H9 (cell line): ENCODE measurements at regions not wholly inside any gene's neighbourhood (a gene's known extent, or its start where the extent isn't known, plus 50 kb on each side); places are given as distances from the start of the nearest gene placed in this dataset.

Source experiments
- DNase-seq: peaks from one replicate; pipeline ENCODE4 v3.0.0-alpha.2; 2017
- H2AFZ ChIP-seq: one replicate; pipeline ENCODE4 v1.6.1; 2013; ENCODE audit warnings: mild to moderate bottlenecking, low read length, control low read depth, moderate library complexity
- H2AK5ac ChIP-seq: 2 replicates; pipeline ENCODE4 v1.6.1; 2013; ENCODE audit warnings: low read length, control low read depth, mixed read lengths; ENCODE audit not compliant: insufficient read length
- H2BK120ac ChIP-seq: one replicate; pipeline ENCODE4 v1.6.1; 2013; ENCODE audit warnings: low read depth, mild to moderate bottlenecking, low read length, control low read depth, inconsistent platforms; ENCODE audit not compliant: poor library complexity, severe bottlenecking
- H2BK12ac ChIP-seq: 2 replicates; pipeline ENCODE4 v1.6.1; 2013; ENCODE audit warnings: low read length, control low read depth, mixed read lengths, low read depth; ENCODE audit not compliant: insufficient read length
- H2BK15ac ChIP-seq: 2 replicates; pipeline ENCODE4 v1.6.1; 2013; ENCODE audit warnings: low read depth, low read length, control low read depth
- H2BK20ac ChIP-seq: one replicate; pipeline ENCODE4 v1.6.1; 2013; ENCODE audit warnings: low read depth, mild to moderate bottlenecking, low read length, control low read depth, inconsistent platforms; ENCODE audit not compliant: poor library complexity, severe bottlenecking
- H2BK5ac ChIP-seq: 2 replicates; pipeline ENCODE4 v1.6.1; 2013; ENCODE audit warnings: low read length, control low read depth, mixed read lengths; ENCODE audit not compliant: insufficient read length
- H3K14ac ChIP-seq: 2 replicates; pipeline ENCODE4 v1.6.1; 2013; ENCODE audit warnings: low read length, control low read depth; ENCODE audit not compliant: insufficient read depth
- H3K18ac ChIP-seq: 2 replicates; pipeline ENCODE4 v1.6.1; 2013; ENCODE audit warnings: low read depth, mild to moderate bottlenecking, mixed read lengths, low read length, control low read depth; ENCODE audit not compliant: insufficient read length
- H3K23ac ChIP-seq: 2 replicates; pipeline ENCODE4 v1.6.1; 2013; ENCODE audit warnings: low read length, control low read depth, mixed read lengths, low read depth; ENCODE audit not compliant: insufficient read length
- H3K23me2 ChIP-seq: 2 replicates; pipeline ENCODE4 v1.6.1; 2013; ENCODE audit warnings: low read depth, mild to moderate bottlenecking, mixed read lengths, low read length, control low read depth; ENCODE audit not compliant: insufficient read length, poor library complexity, severe bottlenecking
- H3K27ac ChIP-seq: 2 replicates; pipeline ENCODE4 v1.5.1; 2013; ENCODE audit warnings: low read length, control low read depth, mixed read lengths, low read depth; ENCODE audit not compliant: insufficient read length
- H3K27me3 ChIP-seq: 2 replicates; pipeline ENCODE4 v1.6.1; 2013; ENCODE audit warnings: low read length, control low read depth, inconsistent platforms; ENCODE audit not compliant: insufficient read depth
- H3K4ac ChIP-seq: 2 replicates; pipeline ENCODE4 v1.6.1; 2013; ENCODE audit warnings: low read depth, mild to moderate bottlenecking, control low read depth, inconsistent platforms, low read length, moderate library complexity
- H3K4me1 ChIP-seq: 2 replicates; pipeline ENCODE4 v1.6.1; 2013; ENCODE audit warnings: low read length, control low read depth, inconsistent platforms; ENCODE audit not compliant: insufficient read depth
- H3K4me2 ChIP-seq: 2 replicates; pipeline ENCODE4 v1.6.1; 2013; ENCODE audit warnings: low read length, control low read depth, mixed read lengths; ENCODE audit not compliant: insufficient read length, insufficient read depth
- H3K56ac ChIP-seq: 2 replicates; pipeline ENCODE4 v1.6.1; 2013; ENCODE audit warnings: low read depth, mild to moderate bottlenecking, mixed read lengths, low read length, control low read depth; ENCODE audit not compliant: insufficient read length
- H3K79me1 ChIP-seq: 2 replicates; pipeline ENCODE4 v1.6.1; 2013; ENCODE audit warnings: low read depth, mild to moderate bottlenecking, moderate library complexity, low read length, control low read depth, inconsistent platforms; ENCODE audit not compliant: insufficient read depth, poor library complexity, severe bottlenecking
- H3K79me2 ChIP-seq: 2 replicates; pipeline ENCODE4 v1.6.1; 2013; ENCODE audit warnings: low read length, control low read depth, inconsistent platforms; ENCODE audit not compliant: insufficient read depth
- H3K9ac ChIP-seq: 2 replicates; pipeline ENCODE4 v1.6.1; 2013; ENCODE audit warnings: low read length, control low read depth, mixed read lengths; ENCODE audit not compliant: insufficient read length; ENCODE audit errors: extremely low read depth
- H3K9me3 ChIP-seq: one replicate; pipeline ENCODE4 v1.6.1; 2013; ENCODE audit warnings: low read depth, low read length, inconsistent platforms; ENCODE audit not compliant: control insufficient read depth
- H3T11ph ChIP-seq: one replicate; pipeline ENCODE4 v1.6.1; 2013; ENCODE audit warnings: mild to moderate bottlenecking, low read length, control low read depth, inconsistent platforms
- H4K20me1 ChIP-seq: one replicate; pipeline ENCODE4 v1.6.1; 2013; ENCODE audit not compliant: control insufficient read depth, insufficient read length, insufficient read depth
- H4K5ac ChIP-seq: 2 replicates; pipeline ENCODE4 v1.6.1; 2013; ENCODE audit warnings: low read depth, mild to moderate bottlenecking, mixed read lengths, low read length, control low read depth; ENCODE audit not compliant: insufficient read length
- H4K8ac ChIP-seq: replicated peaks from 2 replicates; pipeline ENCODE4 v1.6.1; 2013; ENCODE audit warnings: low read length, control low read depth, mixed read lengths, low read depth; ENCODE audit not compliant: insufficient read length
- H4K91ac ChIP-seq: 2 replicates; pipeline ENCODE4 v1.6.1; 2013; ENCODE audit warnings: low read depth, mild to moderate bottlenecking, moderate library complexity, mixed read lengths, low read length, control low read depth; ENCODE audit not compliant: insufficient read length
- H3K27ac Mint-ChIP-seq, 3 experiments: 2 replicates in 2 of 3; 3 replicates in 1 of 3; pipeline ENCODE4 v1.8.0; 2020 to 2021; ENCODE audit warnings: mixed read lengths in 3 of 3, mild to moderate bottlenecking in 1 of 3, moderate library complexity in 1 of 3
- H3K27me3 Mint-ChIP-seq: 2 replicates; pipeline ENCODE4 v1.8.0; 2021; ENCODE audit warnings: low read depth, mild to moderate bottlenecking, moderate library complexity, mixed read lengths
- H3K36me3 Mint-ChIP-seq, 3 experiments: 2 replicates in 2 of 3; 3 replicates in 1 of 3; pipeline ENCODE4 v1.8.0; 2020 to 2021; ENCODE audit warnings: low read depth in 3 of 3, mixed read lengths in 3 of 3; ENCODE audit not compliant: insufficient read depth in 1 of 3
- H3K4me1 Mint-ChIP-seq, 2 experiments: 2 replicates each; pipeline ENCODE4 v1.8.0; 2020; ENCODE audit warnings: mixed read lengths in 2 of 2
- H3K4me3 Mint-ChIP-seq, 2 experiments: 2 replicates in 1 of 2; 3 replicates in 1 of 2; pipeline ENCODE4 v1.8.0; 2020 to 2021; ENCODE audit warnings: mild to moderate bottlenecking in 2 of 2, mixed read lengths in 2 of 2, moderate library complexity in 1 of 2
- H3K9me3 Mint-ChIP-seq, 2 experiments: 2 replicates in 1 of 2; 3 replicates in 1 of 2; pipeline ENCODE4 v1.8.0; 2020; ENCODE audit warnings: mild to moderate bottlenecking in 2 of 2, mixed read lengths in 2 of 2, moderate library complexity in 1 of 2
- WGBS: extraction: QIAGEN DNeasy Blood & Tissue Kit; methylation state at CpG from one replicate; pipeline ENCODE4 v1.1.7; 2013; ENCODE audit warnings: missing lambda C conversion rate, low lambda C conversion rate, mixed read lengths; ENCODE audit not compliant: insufficient read length; ENCODE audit errors: extremely low coverage; 5-methylcytosine and 5-hydroxymethylcytosine counted together
- TF ChIP-seq, protein P1 (sequence below): fragments of 200-600 bp; sonication (generic); conservative IDR thresholded peaks from 3 replicates; pipeline ENCODE4 v1.8.0; 2021; ENCODE audit warnings: antibody characterized with exemption, mild to moderate bottlenecking

DNA sequence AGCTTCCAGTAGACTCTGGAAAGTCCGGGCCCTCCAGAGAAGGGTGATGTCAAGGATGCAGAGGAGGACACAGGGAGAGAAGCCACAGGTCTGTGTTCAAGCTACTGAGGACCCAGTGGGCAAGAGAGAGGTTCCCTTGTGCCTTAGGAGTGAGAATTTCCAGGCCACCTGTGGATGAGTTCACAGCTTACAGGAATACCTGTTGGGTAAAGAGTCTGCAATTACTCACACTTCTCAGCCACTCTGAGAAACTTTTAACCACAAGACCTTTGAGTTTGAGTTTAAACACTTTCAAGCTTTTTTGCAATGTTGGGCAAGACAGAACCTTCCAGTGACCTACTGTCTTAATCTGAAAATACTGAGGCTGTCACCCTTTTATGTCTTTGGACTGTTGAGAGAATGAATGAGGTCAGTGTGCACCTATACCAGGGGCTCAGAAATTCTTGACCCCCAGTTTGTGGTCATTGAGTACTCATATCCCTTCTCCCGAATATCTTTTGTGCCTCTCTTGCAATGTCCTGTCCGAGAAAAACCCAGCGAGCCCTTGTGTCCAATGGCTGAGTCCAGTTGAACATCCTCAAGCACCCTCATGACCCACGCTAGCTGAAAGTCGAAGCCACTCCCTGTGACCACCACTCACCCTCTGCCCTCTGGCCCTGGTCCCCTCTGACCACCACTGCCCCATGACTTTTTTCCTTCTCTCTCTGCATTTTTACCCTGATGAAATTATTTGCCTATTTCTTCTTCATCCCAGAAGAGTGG, 368.5 kb upstream of the ZNF507 start:
- Mint-ChIP-seq H3K4me1 (no peaks in the 10 kb centered on the region), H3K36me3 (no peaks in the 10 kb centered on the region; a peak in 1 of 7 replicates), H3K27me3 (no peaks in the 10 kb centered on the region; the same call in 1 of the 2 replicates), H3K27ac (no peak overlapping the region; a peak in 1 of 7 replicates), H3K4me3 (no peak overlapping the region), H3K9me3 (peaks cover 0 to 2% of the 10 kb centered on the region in 2 experiments; a peak in 2 of 5 replicates)
- Histone ChIP-seq H3K9ac (no peak overlapping the region), H2BK20ac (no peak overlapping the region), H3K4me1 (no peaks in the 10 kb centered on the region), H3K4ac (no peak overlapping the region), H3K79me2 (no peaks in the 10 kb centered on the region), H4K5ac (no peak overlapping the region), H2BK120ac (no peak overlapping the region), H4K8ac (no peak overlapping the region), H3K4me2 (no peak overlapping the region), H3K56ac (no peak overlapping the region), H3K79me1 (no peaks in the 10 kb centered on the region), H2BK12ac (no peak overlapping the region), H3K27me3 (no peaks in the 10 kb centered on the region), H2BK15ac (no peak overlapping the region), H2BK5ac (no peak overlapping the region), H3T11ph (no peak overlapping the region), H2AK5ac (no peak overlapping the region), H3K18ac (no peak overlapping the region), H3K9me3 (no peaks in the 10 kb centered on the region), H3K27ac (no peak overlapping the region), H4K91ac (no peak overlapping the region), H2AFZ (no peak overlapping the region), H3K23me2 (no peaks in the 10 kb centered on the region), H3K23ac (no peak overlapping the region), H3K14ac (no peak overlapping the region), H4K20me1 (no peaks in the 10 kb centered on the region)
- no peak for DNase-seq
- TF ChIP-seq, protein P1, sequence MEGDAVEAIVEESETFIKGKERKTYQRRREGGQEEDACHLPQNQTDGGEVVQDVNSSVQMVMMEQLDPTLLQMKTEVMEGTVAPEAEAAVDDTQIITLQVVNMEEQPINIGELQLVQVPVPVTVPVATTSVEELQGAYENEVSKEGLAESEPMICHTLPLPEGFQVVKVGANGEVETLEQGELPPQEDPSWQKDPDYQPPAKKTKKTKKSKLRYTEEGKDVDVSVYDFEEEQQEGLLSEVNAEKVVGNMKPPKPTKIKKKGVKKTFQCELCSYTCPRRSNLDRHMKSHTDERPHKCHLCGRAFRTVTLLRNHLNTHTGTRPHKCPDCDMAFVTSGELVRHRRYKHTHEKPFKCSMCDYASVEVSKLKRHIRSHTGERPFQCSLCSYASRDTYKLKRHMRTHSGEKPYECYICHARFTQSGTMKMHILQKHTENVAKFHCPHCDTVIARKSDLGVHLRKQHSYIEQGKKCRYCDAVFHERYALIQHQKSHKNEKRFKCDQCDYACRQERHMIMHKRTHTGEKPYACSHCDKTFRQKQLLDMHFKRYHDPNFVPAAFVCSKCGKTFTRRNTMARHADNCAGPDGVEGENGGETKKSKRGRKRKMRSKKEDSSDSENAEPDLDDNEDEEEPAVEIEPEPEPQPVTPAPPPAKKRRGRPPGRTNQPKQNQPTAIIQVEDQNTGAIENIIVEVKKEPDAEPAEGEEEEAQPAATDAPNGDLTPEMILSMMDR: no peak
- WGBS: no CpG with 5 or more reads among the region's 6 CpGs
